Liver (tissue), 3 donors: ENCODE measurements at regions not wholly inside any gene's neighbourhood (a gene's known extent, or its start where the extent isn't known, plus 50 kb on each side); places are given as distances from the start of the nearest gene placed in this dataset.
"Not testable (repeated sequence)": the region's sequence is repeated elsewhere in the genome, so short reads cannot be mapped to it uniquely, and the experiment has no call there.

Source experiments
- GABPA ChIP-seq, 2 donors: IDR thresholded peaks in 1 of 2; conservative IDR thresholded peaks in 1 of 2; 2 replicates each; pipeline ENCODE4 v1.6.1; 2016; ENCODE audit warnings: antibody characterized with exemption in 2 of 2, mild to moderate bottlenecking in 1 of 2, moderate library complexity in 1 of 2
- RAD21 ChIP-seq, 2 donors: IDR thresholded peaks; 2 replicates each; pipeline ENCODE4 v1.6.1; 2016; ENCODE audit warnings: antibody characterized with exemption in 2 of 2, mild to moderate bottlenecking in 2 of 2
- RXRA ChIP-seq, 2 donors: IDR thresholded peaks; 2 replicates each; pipeline ENCODE4 v1.6.1; 2017 to 2018; ENCODE audit warnings: antibody characterized with exemption in 2 of 2, mild to moderate bottlenecking in 1 of 2
- SP1 ChIP-seq: IDR thresholded peaks from 2 replicates; pipeline ENCODE4 v1.6.1; 2018; ENCODE audit warnings: antibody characterized with exemption, mild to moderate bottlenecking
- TF ChIP-seq, protein P1 (sequence below): fragments of 150-350 bp; IDR thresholded peaks from 2 replicates; pipeline ENCODE4 v1.5.1; 2017; ENCODE audit warnings: improper control_type of control experiment, low read depth, low read length; ENCODE audit not compliant: missing input control
- TF ChIP-seq, protein P2 (sequence below): IDR thresholded peaks from 2 replicates; pipeline ENCODE4 v1.6.1; 2016; ENCODE audit warnings: antibody characterized with exemption
- donor health status: healthy.
- donor health status: healthy.

DNA sequence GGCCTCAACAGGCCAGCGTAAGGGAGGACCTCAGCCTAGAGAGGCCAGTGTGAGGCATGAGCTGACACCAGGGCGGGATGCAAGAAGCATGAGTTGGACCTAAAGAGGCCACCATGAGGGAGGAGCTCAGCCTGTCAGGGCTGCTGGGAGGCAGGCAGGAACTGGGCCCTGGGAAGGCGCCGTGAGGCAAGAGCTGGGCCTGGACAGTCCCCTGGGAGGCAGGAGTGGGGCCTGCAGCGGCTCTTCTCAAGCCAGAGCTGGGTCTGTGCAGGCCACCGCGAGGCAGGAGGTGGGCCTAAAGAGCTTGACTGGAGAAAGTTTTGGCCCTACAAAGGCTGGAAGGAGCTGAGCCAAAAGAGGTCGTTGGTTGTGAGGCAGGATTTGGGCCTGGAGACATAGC is 328.9 kb downstream of the ZNF479 start:
- TF ChIP-seq, protein P1, sequence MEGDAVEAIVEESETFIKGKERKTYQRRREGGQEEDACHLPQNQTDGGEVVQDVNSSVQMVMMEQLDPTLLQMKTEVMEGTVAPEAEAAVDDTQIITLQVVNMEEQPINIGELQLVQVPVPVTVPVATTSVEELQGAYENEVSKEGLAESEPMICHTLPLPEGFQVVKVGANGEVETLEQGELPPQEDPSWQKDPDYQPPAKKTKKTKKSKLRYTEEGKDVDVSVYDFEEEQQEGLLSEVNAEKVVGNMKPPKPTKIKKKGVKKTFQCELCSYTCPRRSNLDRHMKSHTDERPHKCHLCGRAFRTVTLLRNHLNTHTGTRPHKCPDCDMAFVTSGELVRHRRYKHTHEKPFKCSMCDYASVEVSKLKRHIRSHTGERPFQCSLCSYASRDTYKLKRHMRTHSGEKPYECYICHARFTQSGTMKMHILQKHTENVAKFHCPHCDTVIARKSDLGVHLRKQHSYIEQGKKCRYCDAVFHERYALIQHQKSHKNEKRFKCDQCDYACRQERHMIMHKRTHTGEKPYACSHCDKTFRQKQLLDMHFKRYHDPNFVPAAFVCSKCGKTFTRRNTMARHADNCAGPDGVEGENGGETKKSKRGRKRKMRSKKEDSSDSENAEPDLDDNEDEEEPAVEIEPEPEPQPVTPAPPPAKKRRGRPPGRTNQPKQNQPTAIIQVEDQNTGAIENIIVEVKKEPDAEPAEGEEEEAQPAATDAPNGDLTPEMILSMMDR, result not testable (repeated sequence)
- TF ChIP-seq RAD21 (IDR thresholded peaks at IDR 0.05); SP1; RXRA (IDR thresholded peaks at IDR 0.05); GABPA (IDR thresholded peaks at IDR 0.05 in 1 of 2, conservative IDR thresholded peaks at IDR 0.05 in 1 of 2): not testable (repeated sequence)
- TF ChIP-seq, protein P2, sequence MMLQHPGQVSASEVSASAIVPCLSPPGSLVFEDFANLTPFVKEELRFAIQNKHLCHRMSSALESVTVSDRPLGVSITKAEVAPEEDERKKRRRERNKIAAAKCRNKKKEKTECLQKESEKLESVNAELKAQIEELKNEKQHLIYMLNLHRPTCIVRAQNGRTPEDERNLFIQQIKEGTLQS, result not testable (repeated sequence)
